ENCODE measurements at regions not wholly inside any gene's neighbourhood (a gene's known extent, or its start where the extent isn't known, plus 50 kb on each side); places are given as distances from the start of the nearest gene placed in this dataset.

DNA sequence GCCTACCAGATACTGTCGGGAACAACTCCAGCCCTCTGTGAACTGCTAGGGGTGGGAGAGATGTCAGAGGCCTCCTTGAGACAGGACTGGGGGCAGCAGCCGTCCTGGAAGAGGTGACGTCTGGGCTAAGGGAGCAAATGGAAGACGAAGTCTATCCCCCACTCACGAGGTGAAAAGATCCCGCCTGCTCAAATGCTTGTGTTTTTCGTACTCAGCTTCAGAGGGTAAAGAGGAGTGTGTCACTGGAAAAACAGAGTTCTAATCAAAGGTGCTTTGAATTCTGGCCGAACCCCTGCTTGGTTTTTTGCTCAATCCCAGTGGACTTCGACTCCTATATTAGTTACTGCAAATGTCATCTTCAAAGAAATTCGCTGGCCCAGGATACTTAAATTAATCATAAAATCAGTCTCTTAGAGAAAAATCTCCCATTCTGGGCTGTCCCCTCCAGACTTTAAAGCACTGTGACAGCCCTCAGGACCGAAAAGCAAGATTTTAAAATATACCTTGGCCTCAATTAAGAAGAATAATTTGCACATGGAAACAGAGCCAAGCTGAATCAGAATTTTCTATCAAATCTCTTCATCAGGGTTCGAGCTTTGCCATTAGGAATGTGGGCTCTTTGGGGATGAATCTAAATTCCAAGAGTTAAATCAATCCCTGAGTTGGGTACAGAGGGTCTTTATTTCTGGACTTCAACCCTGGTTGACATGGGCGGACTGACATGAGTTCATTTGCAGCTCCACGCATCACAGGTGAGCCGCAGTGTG, 61.8 kb upstream of the AFDN start:
- FAIRE-seq (no peak), DNase-seq (ENCODE audit: insufficient read length) (no peak)
- TF ChIP-seq POLR2A (IDR thresholded peaks at IDR 0.05; ENCODE audit: low read depth, low read length) (no peak), TAF1 (IDR thresholded peaks at IDR 0.05; ENCODE audit: borderline replicate concordance, low read depth, low read length) (no peak), POLR2AphosphoS5 (IDR thresholded peaks at IDR 0.05; ENCODE audit: low read depth, low read length) (no peak)

DNA sequence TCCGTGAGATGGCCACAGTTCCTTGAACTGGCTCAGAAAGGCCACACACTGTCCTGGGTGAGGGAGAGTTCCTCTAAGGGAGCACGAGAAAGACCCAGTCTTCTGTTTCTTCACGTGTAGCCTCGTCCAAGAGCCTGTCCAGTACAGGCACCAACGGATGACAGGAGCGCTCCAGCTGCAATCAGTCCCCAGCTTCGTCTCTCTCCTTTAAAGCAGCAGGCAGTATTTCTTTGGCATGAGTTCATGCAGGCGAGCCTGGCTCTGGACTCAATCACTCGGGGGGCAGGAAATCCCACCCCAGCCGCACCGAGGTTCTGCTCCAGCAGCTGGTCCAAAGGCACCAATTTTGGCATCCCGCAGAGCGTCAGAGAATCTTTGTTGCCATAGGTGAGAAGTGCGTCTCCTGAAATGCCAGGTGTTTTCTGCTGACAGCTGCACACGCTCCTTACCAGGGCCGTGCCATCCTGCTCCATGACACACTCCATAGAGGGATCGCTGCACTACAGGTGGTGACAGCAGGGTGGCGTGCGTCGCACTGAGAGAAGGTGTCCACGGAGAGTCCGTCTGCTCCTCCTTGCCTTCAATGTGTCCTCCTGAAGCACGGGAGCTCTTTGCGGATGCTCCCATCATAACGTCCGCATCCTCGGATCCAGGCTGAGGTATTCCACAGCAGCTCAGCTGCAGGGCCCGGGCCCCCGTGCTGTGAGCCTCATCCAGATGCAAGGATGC, 59.6 kb upstream of the AFDN start:
- TF ChIP-seq POLR2AphosphoS5 (IDR thresholded peaks at IDR 0.05; ENCODE audit: low read depth, low read length) (no peak), POLR2A (IDR thresholded peaks at IDR 0.05; ENCODE audit: low read depth, low read length) (no peak), TAF1 (IDR thresholded peaks at IDR 0.05; ENCODE audit: borderline replicate concordance, low read depth, low read length) (no peak)
- FAIRE-seq (no peak), DNase-seq (ENCODE audit: insufficient read length) (no peak)

DNA sequence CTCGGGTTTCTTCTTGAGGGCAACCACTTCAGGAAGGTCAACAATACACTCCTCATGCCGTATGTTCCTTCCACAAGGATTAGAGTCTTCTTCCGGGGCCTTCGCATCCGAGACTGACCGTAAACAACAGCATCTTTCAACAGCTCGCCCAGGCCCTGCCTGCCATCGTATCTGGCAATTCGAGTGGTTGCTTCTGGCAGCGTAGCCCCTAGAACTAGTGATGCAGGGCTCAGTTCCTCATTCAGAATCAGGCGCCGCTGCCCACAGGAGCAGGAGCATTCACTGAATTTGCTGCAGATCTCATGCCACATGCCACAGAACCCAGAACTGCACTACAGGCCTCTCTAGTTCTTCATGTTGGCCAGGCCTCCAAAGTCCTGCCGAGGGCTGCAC, 59.0 kb upstream of the AFDN start:
- TF ChIP-seq POLR2A (IDR thresholded peaks at IDR 0.05; ENCODE audit: low read depth, low read length) (no peak), TAF1 (IDR thresholded peaks at IDR 0.05; ENCODE audit: borderline replicate concordance, low read depth, low read length) (no peak), POLR2AphosphoS5 (IDR thresholded peaks at IDR 0.05; ENCODE audit: low read depth, low read length) (no peak)
- DNase-seq (ENCODE audit: insufficient read length), result no peak
- FAIRE-seq, result no peak

DNA sequence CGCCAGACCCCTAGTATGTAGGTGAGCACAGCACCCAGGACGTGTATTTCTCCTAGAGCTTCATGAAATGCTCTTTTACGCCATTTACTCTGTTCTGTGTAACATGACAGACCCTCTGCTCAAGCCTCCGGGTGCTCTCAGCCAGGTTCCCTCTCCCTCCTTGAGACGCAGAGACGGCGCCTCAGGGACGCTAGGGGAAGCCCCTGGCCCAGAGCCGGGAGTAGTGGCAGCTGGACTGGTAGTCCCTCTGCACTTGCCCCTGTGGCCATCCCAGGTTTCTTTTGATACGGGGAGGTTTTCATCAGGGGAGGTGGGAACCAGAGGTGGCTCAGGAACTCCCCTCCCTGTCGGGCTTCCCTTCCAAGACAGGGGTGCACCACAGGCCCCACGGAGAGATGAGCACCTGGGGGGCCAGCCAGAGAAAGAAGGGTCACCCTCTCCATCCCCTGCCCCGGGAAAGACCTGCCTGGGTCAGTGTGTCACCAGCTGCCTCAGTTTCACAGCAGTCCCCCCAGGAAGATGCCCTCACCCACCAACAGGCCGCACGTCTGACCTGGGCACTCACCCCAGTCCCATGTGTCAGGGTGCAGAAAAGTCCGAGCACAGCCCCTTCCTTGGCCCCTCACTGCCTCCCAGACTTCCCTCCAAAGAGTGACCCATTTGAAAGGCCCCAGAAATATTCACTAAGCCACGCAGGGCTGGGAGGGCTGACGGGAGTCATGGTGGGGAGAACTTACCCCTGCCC, 58.1 kb upstream of the AFDN start:
- no peak for FAIRE-seq
- no peak for DNase-seq (ENCODE audit: insufficient read length)
- TF ChIP-seq POLR2A (IDR thresholded peaks at IDR 0.05; ENCODE audit: low read depth, low read length), result no peak
- no peak for TF ChIP-seq TAF1 (IDR thresholded peaks at IDR 0.05; ENCODE audit: borderline replicate concordance, low read depth, low read length)
- no peak for TF ChIP-seq POLR2AphosphoS5 (IDR thresholded peaks at IDR 0.05; ENCODE audit: low read depth, low read length)

DNA sequence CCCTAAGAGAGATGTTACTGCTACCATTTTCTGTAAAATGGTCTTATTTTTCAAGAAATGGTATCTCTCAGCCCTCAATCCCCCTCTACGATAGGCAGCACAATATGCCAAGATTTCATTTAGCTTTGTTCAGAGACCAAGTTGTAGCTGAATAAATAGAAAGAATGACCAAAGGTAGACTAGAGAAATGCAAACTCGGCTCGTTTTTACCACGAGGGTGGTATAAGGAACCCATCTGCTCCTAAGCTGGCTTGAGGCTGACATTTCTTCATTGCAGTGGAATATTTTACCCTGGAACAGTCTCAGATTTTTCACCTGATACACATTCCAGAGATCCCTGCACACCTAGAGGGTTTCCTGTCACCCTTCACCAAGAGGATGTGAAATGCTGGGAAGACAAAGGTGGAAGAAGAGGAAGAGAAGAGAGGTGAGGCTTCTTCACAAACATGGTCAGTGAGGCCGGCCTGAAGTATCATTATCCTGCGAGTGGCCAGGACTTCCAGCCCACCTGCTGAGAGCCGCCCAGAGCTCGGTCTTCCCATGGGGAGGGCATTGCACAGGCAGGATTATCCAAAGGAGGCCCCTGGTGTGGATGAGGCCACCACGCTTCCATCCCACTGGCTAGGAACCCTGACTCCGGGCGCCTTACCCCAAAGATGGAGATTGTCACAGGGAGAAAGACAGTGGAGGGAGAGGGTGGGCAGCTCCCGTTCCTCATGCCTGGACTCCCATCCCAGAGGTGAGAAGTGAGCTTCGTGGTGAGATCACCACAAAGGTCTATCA, 57.1 kb upstream of the AFDN start:
- FAIRE-seq (no peak), DNase-seq (ENCODE audit: insufficient read length) (no peak)
- no peak for TF ChIP-seq POLR2AphosphoS5 (IDR thresholded peaks at IDR 0.05; ENCODE audit: low read depth, low read length)
- no peak for TF ChIP-seq POLR2A (IDR thresholded peaks at IDR 0.05; ENCODE audit: low read depth, low read length)
- TF ChIP-seq TAF1 (IDR thresholded peaks at IDR 0.05; ENCODE audit: borderline replicate concordance, low read depth, low read length), result no peak

DNA sequence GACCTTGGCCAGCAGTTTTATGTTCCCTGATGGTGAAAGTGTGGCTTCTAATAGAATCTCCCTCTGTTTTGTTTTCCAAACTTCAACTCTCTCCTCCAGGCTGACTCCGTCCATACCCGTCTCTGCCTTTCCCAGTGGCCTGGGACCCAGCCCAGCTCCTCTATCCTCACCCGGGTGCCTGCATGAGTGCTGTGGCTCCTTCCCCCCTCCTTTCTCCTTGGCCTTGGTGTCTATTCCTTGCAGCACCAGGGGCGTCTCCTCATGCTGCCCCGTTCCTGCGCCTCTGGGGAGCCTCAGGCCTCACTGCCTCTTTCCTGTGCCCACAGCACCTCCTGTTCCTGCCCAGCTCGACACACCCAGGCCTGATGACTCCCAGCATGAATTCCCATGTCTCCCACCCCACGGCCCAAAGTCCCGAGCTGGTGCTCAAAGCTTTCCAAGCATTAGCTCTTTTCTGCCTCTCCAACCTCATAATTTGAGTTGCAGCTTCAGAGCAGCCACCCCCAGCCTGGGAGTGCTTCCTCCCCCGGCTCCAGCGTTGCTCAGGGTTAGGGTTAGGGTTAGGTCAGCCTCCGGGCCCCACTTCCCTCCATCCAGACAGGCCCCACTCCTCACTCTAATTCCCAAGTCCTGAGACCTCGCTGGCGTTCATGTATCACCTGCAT, 56.3 kb upstream of the AFDN start:
- DNase-seq (ENCODE audit: insufficient read length), result no peak
- TF ChIP-seq TAF1 (IDR thresholded peaks at IDR 0.05; ENCODE audit: borderline replicate concordance, low read depth, low read length) (no peak), POLR2A (IDR thresholded peaks at IDR 0.05; ENCODE audit: low read depth, low read length) (no peak), POLR2AphosphoS5 (IDR thresholded peaks at IDR 0.05; ENCODE audit: low read depth, low read length) (no peak)
- no peak for FAIRE-seq

DNA sequence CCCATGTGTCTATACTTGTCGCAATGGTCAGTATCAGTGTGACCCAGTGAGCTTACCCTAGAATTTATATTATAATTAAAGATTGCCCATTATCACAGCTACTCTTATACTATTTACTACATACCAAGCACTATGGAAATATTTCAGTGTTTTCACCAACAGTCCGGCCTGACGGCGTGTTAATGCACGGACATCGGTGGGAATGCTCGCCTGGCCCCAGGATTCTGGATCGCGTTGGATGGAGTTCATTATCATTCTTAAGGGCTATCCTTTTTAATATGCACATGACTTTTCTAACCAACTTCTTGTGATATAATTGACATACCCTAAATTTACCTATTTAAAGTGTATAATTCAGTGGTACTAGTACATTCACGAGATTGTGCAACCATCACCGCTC, 51.8 kb upstream of the AFDN start:
- no peak for TF ChIP-seq POLR2A (IDR thresholded peaks at IDR 0.05; ENCODE audit: low read depth, low read length)
- TF ChIP-seq POLR2AphosphoS5 (IDR thresholded peaks at IDR 0.05; ENCODE audit: low read depth, low read length), result no peak
- TF ChIP-seq TAF1 (IDR thresholded peaks at IDR 0.05; ENCODE audit: borderline replicate concordance, low read depth, low read length), result no peak
- FAIRE-seq (no peak), DNase-seq (ENCODE audit: insufficient read length) (no peak)

DNA sequence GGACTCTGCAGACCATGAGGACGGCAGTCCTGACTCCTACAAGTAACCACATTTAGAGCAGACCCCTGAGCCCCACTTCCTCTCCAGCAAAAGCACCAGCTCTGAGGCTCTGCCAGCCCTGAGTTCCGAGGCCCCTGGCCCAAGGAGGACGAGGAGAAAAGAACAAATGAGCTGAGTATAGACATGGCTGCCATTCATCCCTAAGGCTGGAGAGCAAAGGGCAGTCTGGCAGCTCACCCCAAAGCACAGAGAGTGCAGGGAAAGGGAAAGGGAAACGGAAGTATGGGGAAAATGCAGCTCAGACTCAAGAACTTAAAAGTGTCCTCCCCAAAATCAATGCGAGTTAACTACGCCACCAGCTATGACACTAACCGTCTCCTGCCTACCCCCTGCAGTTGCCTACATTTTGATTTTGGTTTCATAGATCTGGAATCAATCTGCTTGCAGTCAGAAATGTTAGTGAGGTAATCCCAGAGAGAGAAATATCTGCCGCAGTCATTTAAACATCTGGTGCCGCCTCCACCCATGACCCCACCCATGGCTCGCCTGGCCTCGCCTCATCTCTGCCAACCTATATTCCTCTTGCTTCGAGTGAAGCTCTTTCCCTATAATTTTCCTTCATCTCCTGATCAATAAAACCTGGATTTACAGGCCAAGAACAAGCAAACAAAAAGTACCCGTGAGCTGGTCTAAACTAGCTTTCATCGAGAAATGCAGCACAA, 49.6 kb upstream of the AFDN start:
- FAIRE-seq, result no peak
- TF ChIP-seq TAF1 (IDR thresholded peaks at IDR 0.05; ENCODE audit: borderline replicate concordance, low read depth, low read length) (no peak), POLR2AphosphoS5 (IDR thresholded peaks at IDR 0.05; ENCODE audit: low read depth, low read length) (no peak), POLR2A (IDR thresholded peaks at IDR 0.05; ENCODE audit: low read depth, low read length) (no peak)
- DNase-seq (ENCODE audit: insufficient read length), result no peak
